ENCODE measurements at regions not wholly inside any gene's neighbourhood (a gene's known extent, or its start where the extent isn't known, plus 50 kb on each side); places are given as distances from the start of the nearest gene placed in this dataset.

DNA sequence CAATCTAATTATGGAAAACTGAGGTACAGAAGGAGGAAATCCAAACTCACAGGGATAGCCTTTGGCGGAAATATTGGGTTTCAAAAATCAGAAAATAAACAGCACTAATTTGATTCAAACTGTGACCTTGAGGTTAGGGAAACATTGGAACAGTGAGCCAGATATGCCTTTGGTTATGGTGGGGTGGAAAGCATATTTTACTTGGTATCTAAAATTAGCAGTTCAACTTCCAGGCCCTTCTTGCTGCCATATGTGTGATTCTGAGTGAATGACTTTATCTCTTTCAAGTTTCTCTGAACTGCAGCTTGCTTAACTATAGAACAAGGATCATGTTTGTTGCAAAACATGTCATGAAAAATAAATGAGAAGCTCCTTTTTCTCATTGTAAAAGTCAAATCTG lies 240.9 kb upstream of the VEGFC start:
- TF ChIP-seq EZH2 (IDR thresholded peaks at IDR 0.05; ENCODE audit: borderline replicate concordance), result no peak
- TF ChIP-seq, protein P1, sequence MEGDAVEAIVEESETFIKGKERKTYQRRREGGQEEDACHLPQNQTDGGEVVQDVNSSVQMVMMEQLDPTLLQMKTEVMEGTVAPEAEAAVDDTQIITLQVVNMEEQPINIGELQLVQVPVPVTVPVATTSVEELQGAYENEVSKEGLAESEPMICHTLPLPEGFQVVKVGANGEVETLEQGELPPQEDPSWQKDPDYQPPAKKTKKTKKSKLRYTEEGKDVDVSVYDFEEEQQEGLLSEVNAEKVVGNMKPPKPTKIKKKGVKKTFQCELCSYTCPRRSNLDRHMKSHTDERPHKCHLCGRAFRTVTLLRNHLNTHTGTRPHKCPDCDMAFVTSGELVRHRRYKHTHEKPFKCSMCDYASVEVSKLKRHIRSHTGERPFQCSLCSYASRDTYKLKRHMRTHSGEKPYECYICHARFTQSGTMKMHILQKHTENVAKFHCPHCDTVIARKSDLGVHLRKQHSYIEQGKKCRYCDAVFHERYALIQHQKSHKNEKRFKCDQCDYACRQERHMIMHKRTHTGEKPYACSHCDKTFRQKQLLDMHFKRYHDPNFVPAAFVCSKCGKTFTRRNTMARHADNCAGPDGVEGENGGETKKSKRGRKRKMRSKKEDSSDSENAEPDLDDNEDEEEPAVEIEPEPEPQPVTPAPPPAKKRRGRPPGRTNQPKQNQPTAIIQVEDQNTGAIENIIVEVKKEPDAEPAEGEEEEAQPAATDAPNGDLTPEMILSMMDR (IDR thresholded peaks at IDR 0.05; ENCODE audit: poor library complexity), result no peak

All from hepatocyte (in vitro differentiated cells).